ENCODE measurements at regions not wholly inside any gene's neighbourhood (a gene's known extent, or its start where the extent isn't known, plus 50 kb on each side); places are given as distances from the start of the nearest gene placed in this dataset.
"Not testable (repeated sequence)": the region's sequence is repeated elsewhere in the genome, so short reads cannot be mapped to it uniquely, and the experiment has no call there.

DNA sequence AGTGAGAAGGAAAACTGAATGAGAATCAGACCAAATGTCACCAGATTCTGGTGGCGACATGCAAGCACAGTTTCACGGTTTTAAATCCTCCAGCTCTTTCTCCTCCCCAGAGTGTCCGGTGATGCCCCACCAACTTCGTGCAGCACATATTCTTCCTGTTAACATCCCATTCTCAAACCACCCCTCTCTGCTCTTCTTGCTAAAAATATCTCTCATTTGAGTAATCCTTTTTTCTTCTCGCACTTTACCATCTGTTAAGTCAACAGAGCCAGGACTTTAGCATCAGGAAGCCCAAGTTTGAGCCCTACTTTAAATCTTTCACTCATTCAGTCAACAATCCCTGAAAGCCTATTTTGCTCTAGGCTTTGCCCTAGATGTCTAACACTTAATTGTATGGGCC, 68.2 kb upstream of the VGLL4 start:
- no peak for DNase-seq

DNA sequence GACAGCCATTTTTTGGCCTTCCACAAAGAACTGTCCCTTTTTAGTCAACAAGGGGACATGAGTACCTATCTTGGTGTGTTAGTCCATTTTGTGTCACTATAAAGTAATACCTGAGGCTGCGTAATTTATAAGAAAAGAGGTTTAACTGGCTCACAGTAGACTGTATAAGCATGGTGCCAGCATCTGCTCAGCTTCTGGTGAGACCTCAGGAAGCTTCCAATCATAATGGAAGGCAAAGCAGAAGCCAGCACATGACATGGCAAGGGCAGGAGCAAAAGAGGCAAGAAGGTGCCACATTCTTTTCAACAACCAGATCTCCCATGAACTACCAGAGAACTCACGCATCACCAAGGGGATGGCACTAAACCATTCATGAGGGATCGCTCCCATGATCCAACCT, 66.1 kb upstream of the VGLL4 start:
- DNase-seq = no peak

DNA sequence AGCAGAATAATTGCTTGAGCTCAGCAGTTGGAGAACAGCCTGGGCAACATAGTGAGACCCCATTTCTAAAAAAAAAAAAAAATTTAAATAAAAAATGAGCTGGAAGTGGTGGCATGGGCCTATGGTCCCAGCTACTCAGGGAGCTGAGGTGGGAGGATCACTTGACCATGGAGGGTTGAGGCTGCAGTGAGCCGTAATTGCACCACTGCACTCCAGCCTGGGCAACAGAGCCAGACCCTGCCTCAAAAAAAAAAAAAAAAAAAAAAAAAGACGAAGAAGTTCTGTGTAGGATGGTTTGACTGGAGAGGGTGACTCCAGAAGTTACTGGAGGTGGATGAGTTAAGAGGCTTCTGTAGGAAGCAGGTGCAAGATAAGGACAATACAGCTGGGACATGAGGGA, 63.4 kb upstream of the VGLL4 start:
- not testable (repeated sequence) for DNase-seq

DNA sequence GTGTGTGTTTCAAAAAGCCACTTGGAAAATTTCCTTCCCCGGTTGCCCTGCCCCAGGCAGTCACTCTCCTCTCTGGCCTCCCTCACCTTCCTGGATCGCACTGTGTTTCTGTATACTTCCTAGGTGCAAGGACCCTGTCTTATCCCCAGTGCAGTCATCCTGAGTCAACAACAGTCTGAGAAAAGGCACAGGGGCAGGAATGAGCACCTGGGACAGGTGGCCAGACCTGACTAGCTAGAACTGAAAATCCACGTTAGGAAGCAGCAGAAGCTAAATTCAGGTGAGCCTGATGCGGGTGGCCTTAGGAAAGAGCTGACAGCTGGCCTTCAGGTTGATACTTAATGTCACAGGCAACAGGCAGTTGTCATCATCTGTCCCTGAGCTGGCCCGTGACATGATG, 62.9 kb upstream of the VGLL4 start:
- DNase-seq = no peak

DNA sequence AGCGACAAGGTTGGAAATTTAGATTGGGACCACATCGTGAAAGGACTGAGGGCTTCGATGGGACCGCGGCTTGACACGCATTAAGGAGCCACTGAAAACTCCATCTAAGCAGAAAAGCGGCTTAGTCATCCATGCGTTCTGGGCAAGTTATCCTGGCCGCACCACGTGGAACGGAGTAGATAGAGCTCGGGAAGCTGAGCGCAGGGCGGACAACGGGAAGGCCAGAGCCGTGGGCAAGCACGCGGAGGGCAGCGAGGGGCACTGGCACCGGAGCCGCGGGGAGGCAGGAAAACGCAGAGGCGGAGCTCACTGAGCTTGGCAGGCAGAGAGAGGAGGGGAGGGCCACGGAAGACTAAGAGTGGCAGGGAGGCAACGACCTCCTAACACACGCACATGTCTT, 61.3 kb upstream of the VGLL4 start:
- DNase-seq = no peak

DNA sequence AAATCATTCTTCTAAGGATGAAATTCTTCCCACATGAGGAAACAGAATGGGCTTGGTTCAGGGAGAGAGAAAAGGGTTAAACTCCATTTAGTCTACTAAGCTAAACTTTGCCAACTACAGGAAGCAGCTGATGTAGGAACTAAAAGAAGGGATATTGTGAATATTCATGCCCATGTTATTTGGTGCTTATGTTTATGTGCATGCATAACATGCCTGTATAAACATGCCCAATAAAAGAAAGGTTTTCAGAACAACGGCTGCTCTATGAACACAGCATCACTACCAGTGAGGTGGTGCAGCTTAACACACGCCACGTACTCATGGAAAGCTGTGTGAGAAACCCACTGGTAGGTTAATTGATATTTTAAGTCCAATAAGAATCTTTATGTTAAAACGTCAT, 59.4 kb upstream of the VGLL4 start:
- DNase-seq = no peak

DNA sequence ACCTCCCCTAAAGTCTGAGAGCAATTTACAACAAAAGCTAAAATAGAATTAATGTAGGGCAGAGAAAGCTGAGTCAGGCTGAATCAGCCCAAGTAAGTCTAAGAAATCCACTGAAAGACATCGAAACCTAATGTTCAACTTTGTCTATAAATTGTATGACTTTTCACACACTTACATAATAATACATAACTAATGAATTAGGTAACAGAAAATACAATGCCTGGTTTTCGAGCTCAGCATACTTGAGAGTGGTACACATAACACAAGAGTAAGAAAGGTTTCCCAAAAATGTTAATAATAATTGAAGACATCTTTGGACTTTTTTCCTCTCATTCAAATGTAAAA, 55.3 kb upstream of the VGLL4 start:
- no peak for DNase-seq

DNA sequence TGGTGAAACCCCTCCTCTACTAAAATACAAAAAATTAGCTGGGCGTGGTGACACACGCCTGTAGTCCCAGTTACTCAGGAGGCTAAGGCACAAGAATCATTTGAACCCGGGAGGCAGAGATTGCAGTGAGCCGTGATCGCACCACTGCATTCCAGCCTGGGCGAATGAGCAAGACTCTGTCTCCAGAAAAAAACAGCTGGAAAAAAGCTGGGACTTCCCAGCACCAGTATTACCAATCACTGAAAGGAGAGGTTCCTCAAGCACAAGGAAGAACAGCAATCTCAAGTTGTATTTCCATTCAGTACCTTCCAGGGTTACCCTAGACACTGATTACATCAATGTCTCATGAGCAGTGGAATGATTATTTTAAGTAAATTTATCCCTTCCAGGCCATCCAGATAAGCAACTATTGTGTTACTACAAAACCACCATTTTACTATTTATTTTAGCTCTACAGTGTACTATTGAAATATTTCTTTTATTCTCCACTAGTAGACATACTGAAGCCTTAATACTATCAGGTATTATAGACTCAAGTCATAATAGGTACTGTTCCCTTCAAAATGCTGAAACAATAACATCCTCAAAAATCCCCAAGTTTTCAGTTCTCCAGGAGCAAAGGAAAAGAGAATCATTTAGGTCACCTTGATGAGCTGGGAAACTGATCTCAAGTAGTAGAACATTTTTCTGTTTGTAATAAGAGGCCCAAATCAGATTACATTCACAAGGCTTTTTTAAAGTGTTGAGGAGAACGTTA, 54.8 kb upstream of the VGLL4 start:
- DNase-seq = no peak

DNA sequence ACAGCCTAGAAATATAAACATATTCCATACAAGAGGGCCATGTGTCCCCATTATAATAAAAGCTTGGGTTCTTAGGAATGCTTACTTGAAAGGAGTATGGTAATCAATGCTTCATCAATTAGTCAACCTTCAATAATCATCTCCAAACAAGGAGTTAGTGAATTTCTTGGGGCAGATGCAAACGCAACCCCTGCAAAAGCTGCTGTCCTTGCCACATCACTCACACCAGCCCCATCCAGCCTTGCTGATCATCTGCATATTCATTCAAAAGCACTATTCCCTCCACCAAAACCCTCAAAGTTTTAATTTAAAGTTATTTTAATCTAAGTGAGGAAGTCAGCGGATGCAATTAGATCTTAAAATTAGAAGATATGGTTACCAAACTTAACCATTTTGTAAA, 54.0 kb upstream of the VGLL4 start:
- no peak for DNase-seq

DNA sequence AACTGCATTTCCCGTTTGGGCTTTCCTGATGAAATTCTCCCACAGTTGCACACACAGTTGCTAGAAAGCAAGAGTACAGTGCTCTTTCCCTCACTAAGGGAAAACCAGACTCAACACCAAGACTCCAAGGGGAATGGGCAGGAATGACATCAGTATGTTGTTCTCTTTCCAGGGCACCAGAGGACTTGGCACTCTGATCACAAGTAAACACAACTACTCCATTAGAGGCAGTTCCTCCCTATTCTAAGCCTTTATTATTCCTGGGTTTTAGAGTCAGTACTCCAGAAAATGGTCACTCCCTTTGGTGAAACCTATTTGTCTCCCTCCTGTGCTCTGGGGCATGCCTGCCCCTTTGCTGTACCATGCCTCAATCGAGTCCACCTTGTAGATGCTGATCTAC, 52.3 kb upstream of the VGLL4 start:
- DNase-seq = no peak

Measured in NCI-H2029 treated with DMSO at 0.1 percent for 48 hours (cell line).